ENCODE measurements at regions not wholly inside any gene's neighbourhood (a gene's known extent, or its start where the extent isn't known, plus 50 kb on each side); places are given as distances from the start of the nearest gene placed in this dataset.

- TF ChIP-seq CREM (IDR thresholded peaks at IDR 0.05; ENCODE audit: low read depth) (no peak), E2F3 (CRISPR knock-in tag; IDR thresholded peaks at IDR 0.05) (no peak), CBX2 (IDR thresholded peaks at IDR 0.05; ENCODE audit: insufficient read depth, low read length, poor library complexity, severe bottlenecking) (no peak)
Measured at GRCh38 chrX:4129626-4130025, 416.2 kb upstream of the PRKX start.
